Keratinocyte (primary cell): ENCODE measurements at regions not wholly inside any gene's neighbourhood (a gene's known extent, or its start where the extent isn't known, plus 50 kb on each side); places are given as distances from the start of the nearest gene placed in this dataset.

Experiments used
- DNase-seq: peaks from one replicate; pipeline ENCODE4 v3.0.0-alpha.2; 2011; ENCODE audit warnings: low read depth, missing footprints, low spot score
- FAIRE-seq: peaks from 2 replicates; lab custom pipeline; 2011; peaks lifted over from hg19 to GRCh38; lab: Jason Lieb, UNC
- H2AFZ ChIP-seq: 2 replicates; pipeline ENCODE4 v1.6.0; 2012; ENCODE audit warnings: low read length, control low read depth, inconsistent platforms; ENCODE audit not compliant: control insufficient read depth
- H3K27ac ChIP-seq: 2 replicates; pipeline ENCODE4 v1.5.1; 2011; ENCODE audit warnings: low read length; ENCODE audit not compliant: control insufficient read depth, insufficient read depth
- H3K27me3 ChIP-seq: 3 replicates; pipeline ENCODE4 v1.6.0; 2011; ENCODE audit warnings: low read length; ENCODE audit not compliant: control insufficient read depth, insufficient read depth; ENCODE audit errors: extremely low read depth
- H3K36me3 ChIP-seq, 2 experiments: 2 replicates in 1 of 2; 3 replicates in 1 of 2; pipeline ENCODE4 v1.5.1; 2011; ENCODE audit warnings: low read length in 2 of 2, mild to moderate bottlenecking in 1 of 2; ENCODE audit not compliant: control insufficient read depth in 2 of 2, insufficient read depth in 2 of 2; ENCODE audit errors: extremely low read depth in 1 of 2
- H3K4me1 ChIP-seq: 3 replicates; pipeline ENCODE4 v1.5.1; 2011; ENCODE audit warnings: low read length; ENCODE audit not compliant: control insufficient read depth, insufficient read depth; ENCODE audit errors: extremely low read depth
- H3K4me2 ChIP-seq: 3 replicates; pipeline ENCODE4 v1.6.0; 2011; ENCODE audit warnings: low read depth, low read length; ENCODE audit not compliant: control insufficient read depth, insufficient read depth; ENCODE audit errors: extremely low read depth
- H3K4me3 ChIP-seq, 3 experiments: fragments of 200-600 bp in 1 of 3; sonication (generic) in 1 of 3; 2 replicates in 2 of 3; 3 replicates in 1 of 3; pipeline ENCODE4 v1.5.1; 2011 to 2016; ENCODE audit warnings: low read length in 3 of 3, mild to moderate bottlenecking in 3 of 3, control low read depth in 2 of 3, inconsistent platforms in 1 of 3, low read depth in 1 of 3, mixed read lengths in 1 of 3, mixed run types in 1 of 3, moderate library complexity in 1 of 3; ENCODE audit not compliant: control insufficient read depth in 2 of 3, insufficient read depth in 2 of 3; ENCODE audit errors: extremely low read depth in 1 of 3
- H3K79me2 ChIP-seq: 2 replicates; pipeline ENCODE4 v1.6.0; 2012; ENCODE audit warnings: low read length; ENCODE audit not compliant: control insufficient read depth, insufficient read depth
- H3K9ac ChIP-seq: 3 replicates; pipeline ENCODE4 v1.6.0; 2011; ENCODE audit warnings: low read length; ENCODE audit not compliant: control insufficient read depth, insufficient read depth; ENCODE audit errors: extremely low read depth
- H3K9me1 ChIP-seq: 3 replicates; pipeline ENCODE4 v1.6.0; 2011; ENCODE audit warnings: low read length; ENCODE audit not compliant: control insufficient read depth, insufficient read depth; ENCODE audit errors: extremely low read depth
- H3K9me3 ChIP-seq: 2 replicates; pipeline ENCODE4 v1.5.1; 2012; ENCODE audit warnings: low read depth, low read length; ENCODE audit not compliant: control insufficient read depth
- H4K20me1 ChIP-seq: 3 replicates; pipeline ENCODE4 v1.6.0; 2011; ENCODE audit warnings: low read length; ENCODE audit not compliant: control insufficient read depth, insufficient read depth; ENCODE audit errors: extremely low read depth
- CTCF ChIP-seq, 3 experiments: IDR thresholded peaks in 1 of 3; conservative IDR thresholded peaks in 1 of 3; optimal IDR thresholded peaks in 1 of 3; 2 replicates in 2 of 3; 3 replicates in 1 of 3; pipeline versions ENCODE3 to v1.5.1; 2011; ENCODE audit warnings: low read length in 3 of 3, mild to moderate bottlenecking in 3 of 3, moderate library complexity in 2 of 3, control low read depth in 1 of 3, inconsistent platforms in 1 of 3; ENCODE audit not compliant: insufficient read depth in 2 of 3; ENCODE audit errors: extremely low read depth in 1 of 3
- EZH2 ChIP-seq: IDR thresholded peaks from one replicate; pipeline ENCODE4 v1.6.1; 2012; ENCODE audit warnings: inconsistent platforms, mild to moderate bottlenecking, low read length, moderate library complexity
- dilution Hi-C: fragments of 300-500 bp; cut with MboI; formaldehyde crosslinking; loops from one replicate; pipeline ENCODE4 v1.7.0; 2020; ENCODE audit warnings: low sequenced_read_pairs; ENCODE audit not compliant: extremely low pct_ligation_motif_present

- Histone ChIP-seq H3K27ac (no peak overlapping the region), H3K9ac (no peak overlapping the region), H3K79me2 (no peaks in the 10 kb centered on the region), H3K4me3 (no peak overlapping the region), H3K4me1 (peaks cover 18% of the 10 kb centered on the region), H3K9me3 (no peaks in the 10 kb centered on the region), H2AFZ (no peak overlapping the region), H3K9me1 (no peaks in the 10 kb centered on the region), H3K36me3 (no peaks in the 10 kb centered on the region), H4K20me1 (no peaks in the 10 kb centered on the region), H3K4me2 (no peak overlapping the region), H3K27me3 (no peaks in the 10 kb centered on the region)
- FAIRE-seq, result no peak
- dilution Hi-C loops, result no loop called here
- TF ChIP-seq CTCF (optimal IDR thresholded peaks at IDR 0.05 in 1 of 3, IDR thresholded peaks at IDR 0.05 in 1 of 3, conservative IDR thresholded peaks at IDR 0.05 in 1 of 3; ENCODE audit: extremely low read depth in 1 of 3, insufficient read depth in 2 of 3, low read length in 3 of 3) (no peak), EZH2 (no peak)
- no peak for DNase-seq
Observed at GRCh38 chr14:89540009-89540829, 123.2 kb upstream of the FOXN3 start.

GRCh38 chr14:89537911-89538310 lies 120.9 kb upstream of the FOXN3 start:
- Histone ChIP-seq H3K9me3 (no peaks in the 10 kb centered on the region), H3K36me3 (no peaks in the 10 kb centered on the region), H3K9ac (no peak overlapping the region), H3K9me1 (no peaks in the 10 kb centered on the region), H3K79me2 (no peaks in the 10 kb centered on the region), H3K27me3 (no peaks in the 10 kb centered on the region), H3K4me2 (no peak overlapping the region), H2AFZ (no peak overlapping the region), H3K4me3 (no peak overlapping the region), H3K4me1 (peaks cover 9% of the 10 kb centered on the region), H4K20me1 (no peaks in the 10 kb centered on the region), H3K27ac (no peak overlapping the region)
- TF ChIP-seq CTCF (optimal IDR thresholded peaks at IDR 0.05 in 1 of 3, IDR thresholded peaks at IDR 0.05 in 1 of 3, conservative IDR thresholded peaks at IDR 0.05 in 1 of 3; ENCODE audit: extremely low read depth in 1 of 3, insufficient read depth in 2 of 3, low read length in 3 of 3) (no peak), EZH2 (no peak)
- no peak for DNase-seq
- no peak for FAIRE-seq
- dilution Hi-C loops, result no loop called here
